B cell (primary cell): ENCODE measurements at regions not wholly inside any gene's neighbourhood (a gene's known extent, or its start where the extent isn't known, plus 50 kb on each side); places are given as distances from the start of the nearest gene placed in this dataset.

ENCODE experiments used
- ATAC-seq: fragments of 200-7000 bp; cut with Tn5 transposase; one replicate; pipeline ENCODE4 v1.10.0; 2021; ENCODE audit warnings: low read depth, mild to moderate bottlenecking, moderate number of reproducible peaks, moderate library complexity
- CTCF ChIA-PET: fragments of 350-600 bp; sonication (Branson Sonifier 250); formaldehyde crosslinking; loops from one replicate; lab custom pipeline; 2021; ENCODE audit warnings: antibody characterized with exemption, inconsistent platforms; lab: Charles Lee
- POLR2A ChIA-PET: fragments of 350-600 bp; sonication (Branson Sonifier 250); formaldehyde crosslinking; loops from one replicate; lab custom pipeline; 2021; ENCODE audit warnings: antibody characterized with exemption; lab: Charles Lee
- DNase-seq: peaks from one replicate; pipeline ENCODE4 v3.0.0; 2013
- H2AFZ ChIP-seq: 2 replicates; pipeline ENCODE4 v1.6.1; 2012; ENCODE audit warnings: mild to moderate bottlenecking, low read depth, low read length; ENCODE audit not compliant: insufficient read depth, poor library complexity, severe bottlenecking
- H3K27ac ChIP-seq, 2 donors: 1 replicate in 1 of 2; 2 replicates in 1 of 2; pipeline ENCODE4 v1.5.1; 2012 to 2013; ENCODE audit warnings: low read length in 2 of 2, mild to moderate bottlenecking in 2 of 2, moderate library complexity in 1 of 2
- H3K27me3 ChIP-seq, 4 experiments: fragments of 200-600 bp in 1 of 4; sonication (generic) in 1 of 4; replicated peaks in 1 of 4; 1 replicate in 2 of 4; 2 replicates in 2 of 4; pipeline versions ENCODE4 v1.6.1 to v1.7.0; 2013 to 2016; ENCODE audit warnings: low read length in 3 of 4, mild to moderate bottlenecking in 2 of 4, mixed read lengths in 1 of 4, moderate library complexity in 1 of 4; ENCODE audit not compliant: insufficient read depth in 4 of 4, control insufficient read depth in 3 of 4; ENCODE audit errors: control extremely low read depth in 1 of 4
- H3K36me3 ChIP-seq, 2 experiments: replicated peaks in 1 of 2; 1 replicate in 1 of 2; 2 replicates in 1 of 2; pipeline versions ENCODE4 v1.6.1 to v1.7.1; 2013; ENCODE audit warnings: low read length in 1 of 2; ENCODE audit not compliant: insufficient read depth in 2 of 2, control insufficient read depth in 1 of 2; ENCODE audit errors: control extremely low read depth in 1 of 2, extremely low read depth in 1 of 2
- H3K4me1 ChIP-seq, 2 donors: fragments of 200-600 bp in 1 of 2; sonication (generic) in 1 of 2; 1 replicate in 1 of 2; 2 replicates in 1 of 2; pipeline versions ENCODE4 v1.5.1 to v1.6.1; 2013 to 2017; ENCODE audit warnings: low read length in 2 of 2; ENCODE audit not compliant: control insufficient read depth in 2 of 2, insufficient read depth in 2 of 2
- H3K4me2 ChIP-seq: replicated peaks from 2 replicates; pipeline ENCODE3; 2012; ENCODE audit warnings: mild to moderate bottlenecking, low read depth, low read length; ENCODE audit not compliant: poor library complexity, severe bottlenecking
- H3K4me3 ChIP-seq, 5 experiments: fragments of 200-600 bp in 1 of 5; sonication (generic) in 1 of 5; 1 replicate in 3 of 5; 2 replicates in 2 of 5; pipeline versions ENCODE4 v1.5.1 to v1.7.0; 2011 to 2016; ENCODE audit warnings: low read length in 4 of 5, mild to moderate bottlenecking in 4 of 5, low read depth in 2 of 5, control low read depth in 1 of 5, moderate library complexity in 1 of 5; ENCODE audit not compliant: insufficient read depth in 1 of 5; ENCODE audit errors: control extremely low read depth in 1 of 5, extremely low read depth in 1 of 5
- H3K79me2 ChIP-seq: fragments of 200-600 bp; sonication (generic); one replicate; pipeline ENCODE4 v1.6.0; 2016; ENCODE audit warnings: low read length; ENCODE audit not compliant: control insufficient read depth, insufficient read depth
- H3K9ac ChIP-seq: fragments of 200-600 bp; sonication (generic); 2 replicates; pipeline ENCODE4 v1.6.1; 2017; ENCODE audit warnings: mild to moderate bottlenecking, low read length, moderate library complexity
- H3K9me3 ChIP-seq, 3 donors: one replicate each; pipeline versions ENCODE4 v1.6.1 to v1.7.1; 2013; ENCODE audit warnings: low read length in 2 of 3; ENCODE audit not compliant: control insufficient read depth in 2 of 3, insufficient read depth in 1 of 3; ENCODE audit errors: control extremely low read depth in 1 of 3
- H4K20me1 ChIP-seq: 2 replicates; pipeline ENCODE4 v1.6.0; 2012; ENCODE audit warnings: mild to moderate bottlenecking, low read length; ENCODE audit not compliant: insufficient read depth, control insufficient read depth, poor library complexity, severe bottlenecking
- H3K27ac Mint-ChIP-seq: one replicate; pipeline ENCODE4 v1.8.0; 2021; ENCODE audit warnings: mixed read lengths
- H3K27me3 Mint-ChIP-seq: one replicate; pipeline ENCODE4 v1.8.0; 2021; ENCODE audit warnings: mixed read lengths
- H3K4me1 Mint-ChIP-seq: one replicate; pipeline ENCODE4 v1.8.0; 2021; ENCODE audit warnings: mixed read lengths
- H3K4me3 Mint-ChIP-seq: one replicate; pipeline ENCODE4 v1.8.0; 2021; ENCODE audit warnings: mixed read lengths
- H3K9me3 Mint-ChIP-seq: one replicate; pipeline ENCODE4 v1.8.0; 2022; ENCODE audit warnings: mixed read lengths; ENCODE audit not compliant: insufficient read depth
- CTCF ChIP-seq: fragments of 200-600 bp; IDR thresholded peaks from one replicate; pipeline ENCODE4 v1.8.0; 2022; ENCODE audit warnings: antibody characterized with exemption, mild to moderate bottlenecking
- EZH2 ChIP-seq: IDR thresholded peaks from 2 replicates; pipeline ENCODE4 v1.6.1; 2012; ENCODE audit warnings: borderline replicate concordance, low read depth, mild to moderate bottlenecking, moderate library complexity, low read length; ENCODE audit not compliant: insufficient read depth, poor library complexity, severe bottlenecking
- WGBS: methylation state at CpG from one replicate; pipeline ENCODE4 v1.1.5; 2013; ENCODE audit warnings: missing lambda C conversion rate; ENCODE audit not compliant: insufficient coverage; 5-methylcytosine and 5-hydroxymethylcytosine counted together
- intact Hi-C: fragments of 100-400 bp; cut with micrococcal nuclease; formaldehyde crosslinking; loops from one replicate; pipeline ENCODE4 v1.10.0; 2022

- TF ChIP-seq EZH2: no peak
- POLR2A ChIA-PET: no interaction called here
- no peaks in the 10 kb centered on the region for H3K9me3 ChIP-seq
- H3K4me2 ChIP-seq: no peak overlapping the region
- DNase-seq: no peak
- H3K27me3 ChIP-seq: no peaks in the 10 kb centered on the region
- H3K4me1 ChIP-seq: no peaks in the 10 kb centered on the region
- no peak overlapping the region for H3K4me3 ChIP-seq
- H3K79me2 ChIP-seq: no peaks in the 10 kb centered on the region
- no peaks in the 10 kb centered on the region for H3K4me1 Mint-ChIP-seq
- CTCF ChIA-PET: no interaction called here
- no peaks in the 10 kb centered on the region for H4K20me1 ChIP-seq
- no peaks in the 10 kb centered on the region for H3K9me3 Mint-ChIP-seq
- H3K36me3 ChIP-seq: no peaks in the 10 kb centered on the region
- H3K27ac ChIP-seq: no peak overlapping the region
- intact Hi-C loops: no loop called here
- H3K27ac Mint-ChIP-seq: no peak overlapping the region
- H3K27me3 Mint-ChIP-seq: no peaks in the 10 kb centered on the region
- WGBS: 72% methylated on average over 3 of the region's 4 CpGs
- H3K4me3 Mint-ChIP-seq: no peak overlapping the region
- no peak overlapping the region for H3K9ac ChIP-seq
- H2AFZ ChIP-seq: no peak overlapping the region
- no peak for ATAC-seq
Observed at GRCh38 chr2:71950256-71951082, 197.2 kb downstream of the CYP26B1 start.

GRCh38 chr2:71949537-71949798 is 198.2 kb downstream of the CYP26B1 start:
- TF ChIP-seq EZH2 (no peak), CTCF (no peak)
- H3K9ac ChIP-seq: no peak overlapping the region
- Mint-ChIP-seq H3K27me3 (no peaks in the 10 kb centered on the region), H3K9me3 (no peaks in the 10 kb centered on the region), H3K4me1 (no peaks in the 10 kb centered on the region), H3K4me3 (no peak overlapping the region), H3K27ac (no peak overlapping the region)
- ChIA-PET CTCF (no interaction called here), POLR2A (no interaction called here)
- H3K4me1 ChIP-seq: no peaks in the 10 kb centered on the region
- DNase-seq (no peak), ATAC-seq (no peak)
- H3K4me3 ChIP-seq: no peak overlapping the region
- intact Hi-C loops: no loop called here
- H3K36me3 ChIP-seq: no peaks in the 10 kb centered on the region
- H3K79me2 ChIP-seq: no peaks in the 10 kb centered on the region
- no peaks in the 10 kb centered on the region for H3K27me3 ChIP-seq
- no peak overlapping the region for H2AFZ ChIP-seq
- H3K4me2 ChIP-seq: no peak overlapping the region
- 92% methylated on average over 3 of the region's 3 CpGs for WGBS
- no peaks in the 10 kb centered on the region for H4K20me1 ChIP-seq
- H3K9me3 ChIP-seq: no peaks in the 10 kb centered on the region
- H3K27ac ChIP-seq: no peak overlapping the region
